Retinal pigment epithelial cell (primary cell): ENCODE measurements at regions not wholly inside any gene's neighbourhood (a gene's known extent, or its start where the extent isn't known, plus 50 kb on each side); places are given as distances from the start of the nearest gene placed in this dataset.

ENCODE experiments used
- DNase-seq: peaks from one replicate; pipeline ENCODE4 v3.0.0-alpha.2; 2010; ENCODE audit warnings: low read depth
- H3K4me3 ChIP-seq: 2 replicates; pipeline ENCODE4 v1.5.1; 2011; ENCODE audit warnings: mild to moderate bottlenecking, low read length, control low read depth, moderate library complexity
- CTCF ChIP-seq: conservative IDR thresholded peaks from 2 replicates; pipeline ENCODE4 v1.5.1; 2011; ENCODE audit warnings: low read depth, low read length, control low read depth, inconsistent platforms

- no peak for DNase-seq
- H3K4me3 ChIP-seq, result no peak overlapping the region
- no peak for TF ChIP-seq CTCF
Observed at GRCh38 chr16:66128371-66128770, 238.1 kb upstream of the CDH5 start.

GRCh38 chr16:66127459-66128370 is 238.8 kb upstream of the CDH5 start:
- H3K4me3 ChIP-seq, result no peak overlapping the region
- DNase-seq, result no peak
- TF ChIP-seq CTCF, result peak; percentile 42

DNA sequence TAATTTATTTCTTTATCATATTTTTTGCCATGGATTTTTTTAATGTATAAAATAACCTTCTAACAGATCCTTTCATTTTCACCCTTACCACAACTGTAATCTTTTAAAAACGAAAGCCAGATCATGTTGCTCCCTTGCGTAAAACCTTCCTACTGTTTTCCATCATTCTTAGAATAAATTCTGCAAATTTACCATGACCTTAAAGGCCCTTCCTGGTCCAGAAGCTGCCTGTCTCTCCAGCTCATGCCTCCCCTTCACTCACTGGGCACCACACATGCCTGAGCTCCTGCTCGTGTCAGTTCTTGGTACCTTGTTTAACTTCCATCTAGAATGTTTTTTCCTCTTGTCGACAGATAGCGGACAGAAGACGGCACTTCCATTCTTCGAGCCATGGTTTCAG is 245.0 kb upstream of the CDH5 start:
- no peak overlapping the region for H3K4me3 ChIP-seq
- TF ChIP-seq CTCF, result no peak
- no peak for DNase-seq

DNA sequence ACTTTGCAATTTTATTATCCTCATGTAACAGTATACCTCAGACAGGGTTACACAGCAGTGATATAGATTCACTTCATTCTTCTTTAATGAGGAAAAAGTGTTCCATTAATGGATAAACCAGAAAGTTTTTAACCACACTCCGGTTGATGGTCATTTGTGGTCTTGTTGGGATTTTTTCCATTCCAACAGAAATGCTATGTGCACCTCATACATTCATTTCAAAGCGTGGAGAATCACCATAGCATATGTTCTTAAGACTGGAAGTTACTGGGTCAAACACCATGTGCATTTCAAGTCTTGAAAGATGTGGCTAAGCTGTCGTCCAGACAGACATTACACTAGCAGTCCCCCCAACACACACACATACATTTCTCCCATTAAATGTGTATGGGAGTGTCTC is 245.8 kb upstream of the CDH5 start:
- no peak overlapping the region for H3K4me3 ChIP-seq
- no peak for DNase-seq
- no peak for TF ChIP-seq CTCF

GRCh38 chr16:66116163-66117002 is 250.1 kb upstream of the CDH5 start:
- TF ChIP-seq CTCF, result no peak
- no peak overlapping the region for H3K4me3 ChIP-seq
- peak; percentile 63 for DNase-seq

- no peak overlapping the region for H3K4me3 ChIP-seq
- TF ChIP-seq CTCF, result no peak
- DNase-seq, result no peak
Observed at GRCh38 chr16:66115373-66115772, 251.1 kb upstream of the CDH5 start.

GRCh38 chr16:66113223-66113622 is 253.3 kb upstream of the CDH5 start:
- DNase-seq, result no peak
- TF ChIP-seq CTCF, result no peak
- H3K4me3 ChIP-seq, result no peak overlapping the region
